ENCODE measurements at regions not wholly inside any gene's neighbourhood (a gene's known extent, or its start where the extent isn't known, plus 50 kb on each side); places are given as distances from the start of the nearest gene placed in this dataset.

DNA sequence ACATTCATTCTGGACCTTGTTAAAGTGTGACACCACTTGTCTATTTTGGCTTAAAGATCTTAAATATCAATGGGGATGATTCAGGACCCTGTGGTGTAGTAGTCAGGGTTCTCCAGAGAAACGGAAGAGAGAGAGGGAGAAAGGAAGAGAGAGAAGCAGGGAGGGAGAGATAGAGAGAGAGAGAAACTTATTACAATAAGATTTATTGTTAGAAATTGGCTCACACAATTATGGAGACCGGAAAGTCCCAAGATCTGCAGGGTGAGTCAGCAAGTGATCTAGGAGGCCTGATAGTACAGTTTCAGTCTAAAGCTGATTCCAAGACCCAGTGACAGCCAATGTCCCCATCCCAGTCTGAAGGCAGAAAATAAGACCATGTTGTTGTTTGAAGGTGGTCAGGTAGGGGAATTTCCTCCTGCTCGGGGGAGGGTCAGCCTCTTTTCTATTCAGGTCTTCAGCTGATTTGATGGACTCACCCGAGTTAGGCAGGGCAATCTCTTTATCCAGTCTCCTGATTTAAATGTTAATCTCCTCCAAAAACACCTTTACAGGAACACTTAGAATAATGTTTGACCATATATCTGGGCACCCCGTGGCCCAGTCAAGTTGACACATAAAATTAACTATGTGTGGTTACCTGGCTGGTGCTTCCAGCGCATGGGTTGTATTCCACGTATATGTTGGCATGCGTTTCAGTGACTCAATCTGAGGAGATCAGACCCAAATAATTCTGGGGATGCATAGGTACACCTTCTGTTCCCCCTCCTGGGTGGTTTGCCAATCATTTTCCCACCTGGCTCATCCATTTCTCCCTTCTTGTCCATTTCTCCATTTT, 1350.5 kb downstream of the TBC1D22A start:
- DNase-seq (ENCODE audit: low spot score), result no peak

DNA sequence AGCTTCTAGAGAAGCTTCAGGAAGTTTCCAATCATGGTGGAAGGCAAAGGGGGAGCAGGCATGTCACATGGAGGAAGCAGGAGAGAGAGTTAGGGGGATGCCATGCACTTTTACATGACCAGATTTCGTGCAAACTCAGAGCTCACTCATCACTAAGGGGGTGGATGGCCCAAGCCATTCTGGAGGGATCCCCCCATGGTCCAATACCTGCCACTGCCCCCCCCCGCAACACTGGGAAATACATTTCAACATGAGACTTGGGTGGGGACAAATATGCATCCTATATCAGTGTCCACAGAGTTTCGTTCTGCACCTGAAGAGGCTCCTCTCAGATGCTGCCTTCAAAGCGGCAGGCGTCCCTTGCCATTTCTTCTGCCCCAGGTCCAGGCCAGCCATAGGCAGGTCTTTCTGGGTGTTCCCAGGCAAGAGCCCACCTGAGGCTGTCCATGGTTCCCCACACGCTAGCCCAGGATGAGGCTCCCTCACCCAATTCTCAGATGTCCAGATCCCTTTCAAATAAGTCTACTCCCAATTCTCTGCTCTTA, 1344.3 kb downstream of the TBC1D22A start:
- no peak for DNase-seq (ENCODE audit: low spot score)

DNA sequence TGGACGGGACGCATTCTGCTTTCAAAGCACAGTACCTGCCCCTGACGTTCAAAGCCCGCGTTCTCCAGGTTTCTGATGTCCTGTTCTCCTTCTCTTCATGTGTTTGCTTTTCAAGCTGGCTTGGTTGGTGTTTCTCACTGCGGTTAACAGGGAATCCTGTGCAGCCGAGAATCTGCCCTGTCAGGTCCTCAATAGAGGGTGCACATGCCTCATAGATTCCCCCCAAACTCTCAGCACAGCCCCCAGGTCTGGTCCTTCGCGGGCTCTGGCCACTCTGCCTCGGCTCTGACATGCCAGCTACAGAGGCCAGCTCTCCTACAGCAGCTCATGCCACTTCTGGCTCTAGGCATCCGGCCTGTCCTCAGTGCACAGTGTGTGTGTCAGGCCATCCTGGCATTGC, 1343.8 kb downstream of the TBC1D22A start:
- DNase-seq (ENCODE audit: low spot score), result no peak

DNA sequence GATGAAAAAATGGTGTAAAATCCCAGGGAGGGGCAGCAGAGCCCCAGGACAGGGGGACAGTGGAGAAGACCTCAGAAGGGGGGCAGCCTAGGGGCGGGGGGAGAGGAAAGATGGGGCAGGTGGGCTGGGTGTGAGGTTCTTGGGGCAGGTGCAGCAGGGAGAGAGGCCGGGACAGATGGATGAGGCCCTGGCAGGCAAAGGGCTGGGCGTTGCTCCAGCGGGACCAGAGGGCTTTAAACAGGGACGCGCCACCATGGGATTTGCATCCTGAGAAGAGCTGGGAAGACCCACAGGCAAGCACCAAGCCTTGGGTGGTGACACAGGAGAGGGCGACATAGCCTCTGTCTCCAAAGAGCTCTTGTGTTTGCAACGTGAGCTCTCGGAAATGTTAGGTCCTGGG, 1342.8 kb downstream of the TBC1D22A start:
- no peak for DNase-seq (ENCODE audit: low spot score)

DNA sequence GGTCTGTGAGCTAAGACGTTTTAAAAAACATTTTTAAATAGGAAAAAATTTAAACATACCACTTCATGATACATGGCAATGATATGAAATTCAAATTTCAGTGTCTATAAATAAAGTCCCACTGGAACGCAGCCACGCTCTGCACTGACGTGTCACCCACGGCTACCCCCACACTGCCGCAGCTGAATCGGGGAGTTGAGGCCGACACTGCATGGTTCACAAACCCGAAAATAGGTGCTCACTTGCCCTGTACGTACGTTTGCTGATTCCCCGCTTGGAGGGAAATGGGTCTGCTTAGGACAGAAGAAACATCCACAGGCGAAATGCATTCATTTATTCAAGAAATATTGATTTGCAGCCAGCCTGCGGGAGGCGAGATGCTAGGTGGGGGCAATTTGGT, 1342.3 kb downstream of the TBC1D22A start:
- no peak for DNase-seq (ENCODE audit: low spot score)

DNA sequence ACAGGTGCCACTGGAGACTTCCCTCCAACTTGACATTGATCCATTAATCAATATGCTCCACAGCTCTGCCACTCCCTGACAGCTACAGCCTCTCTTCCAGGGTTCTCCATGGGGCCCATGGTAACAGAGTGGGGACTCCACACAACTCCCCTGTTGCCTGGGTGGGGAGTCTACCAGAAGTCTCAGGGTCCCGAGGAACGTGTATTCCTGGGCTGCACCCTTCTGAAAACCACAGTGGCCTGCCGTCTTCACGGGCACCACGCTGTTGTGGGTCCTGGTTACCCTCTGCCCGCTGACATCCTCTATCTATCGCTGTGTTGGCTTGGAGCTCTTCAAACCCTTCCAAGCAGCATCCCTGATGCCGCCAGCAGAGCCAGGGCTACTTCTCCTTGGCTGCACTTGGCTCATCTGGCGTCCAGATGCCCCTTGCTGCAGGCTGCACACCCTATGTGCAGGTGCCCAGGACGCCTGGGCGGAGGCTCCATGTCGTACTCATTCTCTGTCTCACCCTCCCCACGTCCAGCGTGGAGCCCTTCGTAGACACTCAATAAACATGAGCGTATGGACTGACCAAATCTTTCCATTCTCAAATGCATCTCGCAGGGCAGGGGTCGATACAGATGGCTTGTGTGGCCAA, 1341.8 kb downstream of the TBC1D22A start:
- DNase-seq (ENCODE audit: low spot score), result no peak

DNA sequence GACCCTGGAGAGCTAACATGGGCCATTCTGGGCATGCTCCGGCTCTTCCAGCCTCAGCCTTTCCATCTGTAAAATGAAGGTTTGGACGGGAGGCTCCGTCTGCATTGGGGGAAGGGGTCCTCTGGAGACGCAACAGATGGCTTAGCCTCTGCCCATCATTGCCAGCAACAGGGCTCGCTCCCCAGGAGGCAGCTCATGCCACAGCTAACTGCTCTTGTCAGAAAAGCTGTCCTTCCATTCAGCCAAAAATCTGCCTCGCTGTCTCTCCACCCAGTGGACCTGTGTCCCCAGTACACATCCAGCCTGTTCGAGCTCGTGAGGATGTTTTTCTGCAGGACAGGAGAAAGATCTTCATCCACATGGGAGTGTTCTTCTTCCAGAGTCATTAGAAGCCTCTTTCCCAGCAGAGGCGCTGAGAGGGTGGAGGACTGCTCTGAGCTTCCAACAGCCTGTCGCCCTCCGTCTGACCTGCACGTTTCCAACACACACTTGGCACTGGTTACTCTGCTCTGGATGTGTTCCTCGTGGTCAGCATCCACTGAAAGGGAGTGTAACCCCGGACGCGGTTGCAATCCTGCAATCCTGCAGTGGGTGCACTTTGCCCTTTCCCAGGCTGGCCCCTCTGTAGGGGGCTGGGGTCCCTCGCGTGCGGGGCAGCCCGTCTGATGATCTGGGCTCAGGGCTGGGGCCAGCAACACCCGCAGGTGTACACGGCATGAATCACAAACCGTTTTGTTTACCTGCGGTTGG, 1340.9 kb downstream of the TBC1D22A start:
- DNase-seq (ENCODE audit: low spot score), result no peak

DNA sequence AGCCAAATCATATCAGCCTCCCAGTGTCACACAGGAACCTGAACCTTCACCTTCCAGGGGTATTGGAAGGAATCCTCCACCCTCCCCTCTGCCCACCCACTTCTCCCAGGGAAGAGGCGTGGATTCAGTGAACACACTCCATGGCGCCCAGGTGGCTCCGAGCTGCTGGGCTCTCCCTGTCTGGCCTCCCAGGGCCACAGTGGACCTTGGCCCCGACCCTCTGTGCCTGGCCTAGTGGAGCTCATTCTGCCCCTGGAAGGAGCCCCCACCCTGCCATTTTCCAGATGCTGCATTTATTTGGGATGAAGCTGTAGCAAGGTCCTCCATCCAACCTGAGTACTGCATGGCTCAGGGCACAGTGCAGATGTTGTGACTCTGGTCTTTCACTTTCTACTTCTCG, 1340.1 kb downstream of the TBC1D22A start:
- no peak for DNase-seq (ENCODE audit: low spot score)

DNA sequence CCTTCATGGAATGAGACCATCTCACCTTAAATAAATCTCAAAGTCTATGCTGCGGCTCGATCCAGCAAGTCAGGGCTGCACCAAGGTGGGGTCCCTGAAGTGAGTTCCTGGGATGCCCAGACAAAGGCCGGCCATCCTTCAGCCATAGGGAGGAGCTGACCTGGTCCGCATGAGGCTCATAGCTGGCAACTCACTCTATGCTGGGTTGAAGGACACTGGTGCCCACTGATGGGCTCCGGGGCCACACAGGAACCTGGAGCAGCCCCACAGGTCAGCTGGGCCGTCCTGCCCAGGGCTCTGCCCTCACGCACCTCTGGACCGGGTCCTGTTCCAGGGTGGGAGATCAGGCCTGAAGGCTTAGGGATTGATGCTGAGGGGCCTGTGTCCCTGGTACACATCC, 1339.3 kb downstream of the TBC1D22A start:
- DNase-seq (ENCODE audit: low spot score), result no peak

DNA sequence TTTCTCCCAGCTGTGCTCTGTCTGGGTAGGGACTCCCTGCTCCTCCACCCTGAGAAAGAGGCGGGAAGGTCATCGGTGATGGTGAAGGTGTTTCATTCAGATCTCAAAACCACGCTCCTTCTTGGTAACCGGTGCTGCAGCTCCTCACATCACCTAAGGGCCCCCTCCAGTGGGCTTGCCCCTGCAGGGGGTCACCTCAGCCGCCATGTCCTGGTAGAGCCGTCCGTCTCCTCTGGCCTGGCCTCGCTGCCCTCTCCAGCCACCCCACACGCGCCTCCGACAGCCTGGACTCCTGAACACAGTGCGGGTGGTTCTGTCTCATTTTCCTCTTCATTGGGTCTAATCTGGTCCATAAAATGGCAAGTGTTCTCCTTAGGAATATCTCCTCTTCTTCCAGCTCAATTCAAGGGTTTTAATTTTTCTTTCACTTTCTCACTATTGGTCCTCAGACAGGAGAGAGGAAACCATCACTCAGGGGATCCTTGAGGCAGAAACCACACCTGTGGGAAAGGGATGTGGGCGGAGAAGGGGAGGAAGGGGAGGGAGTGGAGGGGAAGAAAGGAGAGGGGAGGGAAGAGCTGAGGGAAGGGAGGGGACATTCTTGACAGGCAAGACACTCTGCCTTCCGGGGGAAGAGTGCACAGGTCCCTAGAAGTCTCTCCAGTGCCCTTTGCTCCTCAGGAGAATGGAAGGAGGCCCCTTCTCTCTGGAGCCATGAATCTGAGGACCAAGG, 1338.4 kb downstream of the TBC1D22A start:
- DNase-seq (ENCODE audit: low spot score), result no peak

DNA sequence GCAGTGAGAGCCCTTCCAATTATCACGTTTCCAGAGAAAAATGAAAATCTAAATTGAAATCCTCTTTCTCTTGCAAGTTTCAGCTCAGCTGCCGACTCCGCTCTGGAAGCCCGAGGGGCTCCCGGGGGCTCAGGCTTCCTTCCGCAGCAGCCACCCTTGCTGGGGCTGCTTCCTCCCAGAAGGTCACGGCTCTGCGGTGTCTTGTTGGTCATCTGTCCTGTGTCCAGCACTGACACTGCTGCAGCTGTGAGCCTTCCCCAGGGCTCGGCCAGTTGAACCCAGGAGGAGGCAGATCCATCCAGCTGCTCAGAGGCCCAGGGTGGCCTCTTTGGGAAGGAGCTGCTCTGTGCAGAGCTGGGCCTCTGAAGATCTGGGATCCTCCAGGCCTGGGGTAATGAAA, 1337.2 kb downstream of the TBC1D22A start:
- DNase-seq (ENCODE audit: low spot score), result no peak

DNA sequence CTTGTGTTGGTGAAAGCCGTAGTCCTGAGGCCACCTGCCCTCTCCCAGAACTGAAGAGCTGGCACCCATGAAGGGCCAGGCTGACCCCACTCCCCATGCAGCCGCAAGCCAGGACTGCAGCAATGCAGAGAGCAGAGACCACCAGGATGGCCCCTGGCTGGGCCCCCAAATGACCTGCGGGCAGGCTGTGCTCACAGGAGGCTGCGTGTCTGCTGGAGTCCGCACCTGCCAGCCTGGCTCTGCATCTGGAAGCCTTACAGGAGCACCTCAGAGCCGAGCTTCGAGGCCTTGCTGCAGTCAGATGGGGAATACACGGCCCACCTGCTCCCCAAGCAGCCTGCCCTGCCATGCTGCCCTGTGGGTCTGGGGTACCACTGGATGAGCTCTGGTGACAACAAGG, 1336.8 kb downstream of the TBC1D22A start:
- DNase-seq (ENCODE audit: low spot score), result no peak

DNA sequence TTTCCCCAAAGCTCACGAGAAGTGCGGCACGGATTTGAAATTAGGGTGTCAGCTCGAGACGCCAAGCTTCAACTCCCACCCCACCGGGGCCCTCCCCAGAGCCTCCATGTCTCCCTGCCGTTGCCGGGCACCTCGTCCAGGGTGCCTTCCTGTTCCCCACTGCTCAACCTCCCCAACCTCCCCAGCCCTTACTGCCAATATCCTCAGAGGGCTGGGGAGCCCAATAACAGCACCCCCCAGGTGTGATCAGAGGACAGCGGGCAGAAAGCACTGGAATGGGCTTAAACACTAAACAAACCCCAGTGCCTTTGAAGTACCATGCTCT, 1336.4 kb downstream of the TBC1D22A start:
- DNase-seq (ENCODE audit: low spot score), result no peak

DNA sequence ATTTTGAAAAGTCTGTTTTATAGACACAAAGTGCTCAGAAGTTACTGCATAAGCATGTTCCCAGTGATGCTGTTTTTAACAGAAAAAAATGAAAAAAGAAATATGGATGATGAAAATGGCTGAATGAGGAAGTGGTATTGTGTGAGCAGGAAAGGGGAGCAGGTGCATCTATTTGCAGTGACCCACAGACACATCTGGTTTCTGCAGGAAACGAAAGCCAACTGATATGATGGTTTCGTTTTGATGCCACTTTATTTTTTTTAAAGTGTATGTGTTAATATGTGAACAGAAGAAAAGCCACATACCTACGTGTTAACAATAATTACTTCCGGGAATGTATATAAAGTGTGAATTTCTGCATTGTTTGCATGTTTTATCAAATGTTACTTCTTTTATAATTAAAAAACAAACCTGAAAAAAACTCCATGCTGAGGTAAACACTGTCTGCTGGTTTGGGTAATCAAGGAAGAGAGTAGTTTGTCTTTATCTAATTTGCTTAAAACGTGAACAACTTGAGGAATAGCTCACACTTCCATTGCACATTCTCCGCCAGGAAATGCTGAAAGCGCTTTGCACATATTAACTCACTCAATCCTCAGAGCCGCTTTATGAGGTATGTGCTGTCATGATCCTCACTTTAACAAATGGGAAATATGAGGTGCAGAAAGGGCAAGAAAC, 1335.9 kb downstream of the TBC1D22A start:
- DNase-seq (ENCODE audit: low spot score), result no peak

DNA sequence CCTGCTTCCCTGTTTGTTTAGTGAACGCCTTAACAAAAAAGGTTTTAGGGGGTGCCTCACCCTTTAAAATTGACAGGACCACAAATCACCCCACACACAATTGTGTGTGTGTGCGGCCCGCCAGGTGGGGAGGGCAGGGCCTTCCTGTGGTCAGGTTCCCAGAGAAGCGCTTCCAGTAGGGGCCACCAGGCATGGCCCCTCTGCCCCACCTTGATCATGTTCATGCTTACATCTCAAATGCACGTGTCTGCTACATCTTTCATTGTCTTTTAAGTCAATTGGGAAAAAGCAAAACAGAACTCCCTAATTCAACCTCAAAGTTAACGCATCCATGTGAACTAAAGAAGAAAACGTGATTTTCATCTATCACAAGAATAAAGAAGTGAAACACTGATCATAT, 1335.3 kb downstream of the TBC1D22A start:
- no peak for DNase-seq (ENCODE audit: low spot score)

DNA sequence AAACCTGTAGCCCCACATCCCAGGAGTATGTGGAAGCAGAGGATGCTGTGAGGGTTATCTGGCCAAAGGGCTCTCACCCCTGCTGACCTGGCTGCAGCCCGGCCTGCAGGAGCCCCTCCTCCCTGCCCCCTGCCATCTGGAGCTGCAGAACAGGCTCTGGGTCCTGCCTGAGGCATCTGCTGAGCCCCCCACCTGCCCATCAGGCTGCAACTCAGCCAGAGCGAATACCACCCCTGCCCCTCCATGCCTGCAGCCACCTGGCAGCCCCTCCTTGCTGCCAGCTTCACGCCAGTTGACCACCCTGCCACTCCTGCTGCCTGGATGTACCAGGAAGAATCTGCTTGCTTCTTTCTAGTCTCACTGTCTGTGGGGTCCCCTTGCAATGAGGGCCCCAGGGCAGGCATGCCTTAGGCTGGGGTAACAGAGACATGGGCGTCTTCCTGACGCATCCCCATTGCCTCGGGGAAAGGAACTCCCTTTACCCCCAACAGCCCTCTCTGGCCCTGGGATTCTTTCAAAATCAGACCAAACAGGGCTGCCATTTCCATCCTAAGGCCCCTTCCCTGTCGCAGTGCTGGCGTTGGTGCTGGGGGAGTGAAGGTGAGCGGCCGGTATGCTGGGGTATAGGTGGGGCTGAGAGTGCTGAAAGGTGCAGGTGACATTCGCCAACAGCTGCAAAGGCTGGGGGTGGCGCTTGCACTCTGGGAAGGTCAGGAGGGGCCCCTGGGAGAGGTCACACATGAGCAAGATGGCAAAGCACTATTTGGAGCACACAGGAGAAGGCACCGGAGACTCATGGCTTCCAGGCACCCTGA, 1334.6 kb downstream of the TBC1D22A start:
- DNase-seq (ENCODE audit: low spot score), result no peak

DNA sequence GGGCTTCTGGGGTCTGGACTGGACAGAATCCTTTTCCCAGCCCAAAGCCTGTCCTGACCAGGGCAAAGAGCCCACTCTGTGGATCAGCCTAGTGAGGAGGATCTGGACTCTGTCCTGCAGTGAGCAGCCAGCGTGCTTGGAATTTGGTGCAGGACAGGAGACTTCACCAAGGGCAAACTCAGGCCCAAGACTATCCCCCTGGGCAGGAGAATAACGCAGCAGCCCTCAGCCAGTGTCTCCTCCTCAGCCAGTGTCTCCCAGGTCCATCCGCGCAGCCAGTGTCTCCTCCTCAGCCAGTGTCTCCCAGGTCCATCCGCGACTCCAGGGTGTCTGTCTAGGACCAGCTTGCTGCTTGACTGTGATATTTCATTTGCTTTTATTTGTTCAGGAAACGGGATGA, 1334.0 kb downstream of the TBC1D22A start:
- no peak for DNase-seq (ENCODE audit: low spot score)

DNA sequence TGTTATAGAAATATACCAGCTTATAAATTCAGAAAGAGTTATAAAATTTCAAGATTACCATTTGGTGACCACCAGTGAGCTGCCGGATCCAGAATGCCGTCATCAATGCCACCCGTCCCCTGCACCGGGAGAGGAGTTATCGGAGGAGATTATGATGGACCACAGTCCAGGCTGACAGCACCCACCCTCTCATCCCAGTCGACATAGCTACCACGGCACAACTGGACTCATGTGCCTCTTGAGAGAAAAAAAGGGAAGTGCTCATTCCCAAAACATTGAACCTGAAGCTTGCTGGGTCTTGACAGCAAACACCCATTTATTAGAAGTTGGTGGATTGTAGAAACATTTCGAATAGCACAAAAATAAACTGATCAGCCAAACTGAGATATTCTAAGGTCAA, 1331.5 kb downstream of the TBC1D22A start:
- DNase-seq (ENCODE audit: low spot score), result no peak

DNA sequence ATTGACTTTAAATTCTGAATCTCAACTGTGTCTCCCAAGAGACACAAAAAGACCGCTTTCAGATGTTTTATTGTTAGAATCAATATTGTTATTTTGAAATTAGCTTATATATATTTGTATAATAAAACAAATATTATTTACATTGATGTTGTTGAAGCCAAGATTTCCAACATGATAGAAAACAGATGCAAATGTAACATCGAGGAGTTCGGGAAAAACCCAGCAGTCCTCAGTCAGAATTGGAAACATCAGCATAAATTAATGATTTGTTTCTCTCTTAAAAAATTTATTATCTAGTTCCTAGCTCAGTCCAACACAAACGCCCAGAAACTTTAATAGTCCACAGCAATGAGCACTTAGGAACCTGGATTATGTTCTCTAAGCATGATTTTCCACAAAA, 1330.4 kb downstream of the TBC1D22A start:
- DNase-seq (ENCODE audit: low spot score), result no peak

DNA sequence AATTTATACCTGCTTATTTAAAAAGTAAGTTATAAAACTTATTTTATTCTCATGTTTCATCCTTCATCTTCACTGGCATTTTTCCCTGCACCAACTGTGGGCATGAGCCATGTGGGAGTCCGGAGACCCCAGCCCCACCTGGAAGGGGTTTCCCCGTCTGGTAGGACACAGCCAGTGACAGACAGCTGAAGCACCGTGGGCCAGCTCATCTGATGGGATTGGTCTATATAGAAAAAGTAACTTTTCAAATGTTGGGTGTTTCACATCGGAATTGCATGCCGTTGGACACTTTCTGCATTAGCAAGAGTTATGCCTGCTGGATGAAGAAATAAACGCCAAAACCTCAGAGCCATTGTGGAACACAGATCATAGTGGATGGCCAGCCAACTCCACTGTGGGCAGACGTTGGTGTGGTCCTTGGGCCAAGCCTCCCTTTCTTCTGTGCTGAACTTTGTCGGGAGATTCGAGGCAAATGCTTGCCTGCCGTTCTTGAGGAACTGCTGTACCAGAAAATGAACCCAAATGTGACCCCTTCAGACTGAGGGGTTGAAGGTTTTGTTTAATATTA, 1329.3 kb downstream of the TBC1D22A start:
- DNase-seq (ENCODE audit: low spot score), result no peak

Measured in H4 (cell line).